Neuron (in vitro differentiated cells): ENCODE measurements at regions not wholly inside any gene's neighbourhood (a gene's known extent, or its start where the extent isn't known, plus 50 kb on each side); places are given as distances from the start of the nearest gene placed in this dataset.

ENCODE experiments used
- H2AFZ ChIP-seq: one replicate; pipeline ENCODE4 v1.6.1; 2013; ENCODE audit warnings: low read depth, mild to moderate bottlenecking, inconsistent platforms, low read length, moderate library complexity
- H3K27me3 ChIP-seq: one replicate; pipeline ENCODE4 v1.6.1; 2013; ENCODE audit warnings: low read length; ENCODE audit not compliant: insufficient read depth
- H3K36me3 ChIP-seq: one replicate; pipeline ENCODE4 v1.6.1; 2013; ENCODE audit warnings: low read length; ENCODE audit not compliant: insufficient read depth
- H3K4me1 ChIP-seq: one replicate; pipeline ENCODE4 v1.6.1; 2013; ENCODE audit warnings: low read length; ENCODE audit not compliant: insufficient read depth
- H3K4me3 ChIP-seq: 2 replicates; pipeline ENCODE4 v1.5.1; 2013; ENCODE audit warnings: mild to moderate bottlenecking, low read length, moderate library complexity
- H3K9me3 ChIP-seq: one replicate; pipeline ENCODE4 v1.6.1; 2013; ENCODE audit warnings: low read length

DNA sequence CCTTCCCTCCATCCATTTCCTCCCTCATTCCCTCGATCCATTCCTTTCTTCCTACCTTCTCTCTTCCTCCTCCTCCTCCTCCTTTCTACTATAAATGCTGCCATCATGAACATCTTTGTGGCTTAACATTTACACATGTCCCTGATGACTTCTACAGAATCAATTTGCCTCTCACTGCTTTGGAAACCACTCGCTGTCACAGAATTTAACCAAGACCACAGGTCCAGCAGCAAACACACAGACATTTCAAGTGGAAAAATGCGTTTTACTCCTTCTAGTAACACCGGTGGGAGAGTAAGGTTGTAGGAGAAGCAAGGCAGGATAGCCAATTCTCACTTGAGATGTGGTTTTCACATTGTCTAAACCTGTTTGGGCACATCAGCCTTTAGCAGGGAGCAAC lies 101.4 kb upstream of the LRIG1 start:
- Histone ChIP-seq H3K4me1 (no peaks in the 10 kb centered on the region), H3K9me3 (no peaks in the 10 kb centered on the region), H3K27me3 (no peaks in the 10 kb centered on the region), H3K4me3 (no peak overlapping the region), H3K36me3 (no peaks in the 10 kb centered on the region), H2AFZ (no peak overlapping the region)

GRCh38 chr3:66602691-66603090 lies 101.9 kb upstream of the LRIG1 start:
- no peaks in the 10 kb centered on the region for H3K36me3 ChIP-seq
- no peak overlapping the region for H3K4me3 ChIP-seq
- no peak overlapping the region for H2AFZ ChIP-seq
- no peaks in the 10 kb centered on the region for H3K9me3 ChIP-seq
- no peaks in the 10 kb centered on the region for H3K27me3 ChIP-seq
- H3K4me1 ChIP-seq: no peaks in the 10 kb centered on the region

DNA sequence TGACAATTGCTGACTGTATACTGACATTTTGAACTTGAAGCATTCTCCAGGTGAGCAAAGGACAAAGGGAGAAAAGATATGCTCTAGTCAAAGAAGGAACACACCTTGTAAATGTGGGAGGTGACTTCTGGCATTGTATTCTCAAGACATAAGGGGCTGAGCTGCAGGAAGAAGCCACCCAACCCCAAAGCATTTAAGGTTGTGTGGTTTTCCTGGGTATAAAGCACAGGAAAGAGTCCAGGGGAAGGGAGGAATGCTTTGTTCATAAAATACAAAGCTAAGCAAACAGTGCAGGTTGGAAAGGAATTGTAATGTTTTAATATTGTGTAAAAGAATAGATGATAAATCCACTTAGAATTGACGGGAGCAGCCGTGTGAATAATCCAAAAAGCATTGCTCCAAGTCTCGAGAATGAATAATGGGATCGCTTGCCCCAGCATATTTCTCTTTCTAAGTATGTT lies 102.4 kb upstream of the LRIG1 start:
- Histone ChIP-seq H3K4me3 (no peak overlapping the region), H3K9me3 (no peaks in the 10 kb centered on the region), H3K27me3 (no peaks in the 10 kb centered on the region), H2AFZ (no peak overlapping the region), H3K36me3 (no peaks in the 10 kb centered on the region), H3K4me1 (no peaks in the 10 kb centered on the region)

DNA sequence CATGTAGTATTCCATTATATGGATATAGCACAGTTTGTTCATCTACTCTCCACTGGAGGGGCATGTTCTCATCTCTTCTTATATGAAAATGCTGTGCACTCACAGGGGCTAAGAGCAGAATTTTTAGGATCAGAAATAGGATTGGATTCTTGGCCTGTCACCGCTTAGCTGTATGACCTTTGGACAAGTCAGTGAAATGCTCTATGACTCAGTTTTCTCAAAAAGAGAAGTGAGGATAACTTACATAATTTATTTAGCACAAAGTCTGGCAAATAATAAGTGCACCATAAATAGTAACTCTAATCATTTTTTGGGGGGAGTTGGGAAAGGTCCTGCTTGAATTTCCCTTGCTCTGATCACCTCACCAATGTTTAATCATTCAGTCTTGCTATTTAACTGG lies 103.7 kb upstream of the LRIG1 start:
- Histone ChIP-seq H2AFZ (no peak overlapping the region), H3K36me3 (no peaks in the 10 kb centered on the region), H3K27me3 (no peaks in the 10 kb centered on the region), H3K4me1 (peaks cover 4% of the 10 kb centered on the region), H3K4me3 (no peak overlapping the region), H3K9me3 (no peaks in the 10 kb centered on the region)

DNA sequence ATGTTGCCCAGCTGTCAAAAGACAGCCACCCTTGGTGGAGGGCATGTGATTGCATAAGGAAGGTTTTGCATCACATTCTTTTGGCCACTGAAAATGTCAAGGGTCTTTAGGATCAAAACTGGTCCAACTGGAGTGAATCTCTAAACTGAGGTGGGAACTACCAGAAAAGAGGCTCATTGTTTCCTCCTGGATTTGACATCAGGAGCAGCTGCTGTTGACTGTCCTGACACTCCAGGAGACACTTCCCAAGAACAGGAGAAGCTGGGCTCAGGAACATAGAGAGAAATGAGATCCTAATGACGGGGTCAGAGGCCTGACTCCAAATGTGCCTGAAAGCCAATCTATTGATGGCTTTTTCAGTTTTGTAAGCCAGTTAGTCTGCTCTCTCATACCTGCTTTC lies 105.3 kb upstream of the LRIG1 start:
- Histone ChIP-seq H3K9me3 (no peaks in the 10 kb centered on the region), H3K36me3 (no peaks in the 10 kb centered on the region), H2AFZ (no peak overlapping the region), H3K4me3 (no peak overlapping the region), H3K4me1 (peaks cover 16% of the 10 kb centered on the region), H3K27me3 (no peaks in the 10 kb centered on the region)

DNA sequence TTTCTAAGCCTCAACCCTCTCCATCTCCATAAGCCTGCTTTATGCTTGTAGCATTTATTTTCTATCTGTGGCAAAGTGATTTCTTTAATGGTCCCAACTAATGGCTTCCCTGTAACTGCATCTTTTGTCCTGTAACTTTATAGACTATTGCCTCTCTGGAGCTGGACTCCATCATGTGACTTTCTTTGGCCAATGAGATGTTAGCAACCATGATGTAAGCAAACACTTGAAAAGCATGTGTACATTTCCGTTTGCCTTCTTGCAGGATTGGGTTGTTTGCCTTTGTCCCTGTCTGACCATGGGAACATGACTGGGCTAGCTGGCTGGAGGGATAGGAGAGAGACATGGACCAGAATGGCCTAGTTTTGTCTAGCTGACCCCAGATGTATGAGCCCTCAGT lies 106.0 kb upstream of the LRIG1 start:
- H3K4me3 ChIP-seq: no peak overlapping the region
- no peaks in the 10 kb centered on the region for H3K27me3 ChIP-seq
- no peaks in the 10 kb centered on the region for H3K9me3 ChIP-seq
- H3K36me3 ChIP-seq: no peaks in the 10 kb centered on the region
- no peak overlapping the region for H2AFZ ChIP-seq
- H3K4me1 ChIP-seq: peaks cover 16% of the 10 kb centered on the region

- Histone ChIP-seq H3K27me3 (no peaks in the 10 kb centered on the region), H3K36me3 (no peaks in the 10 kb centered on the region), H3K4me3 (no peak overlapping the region), H3K4me1 (peaks cover 16% of the 10 kb centered on the region), H2AFZ (no peak overlapping the region), H3K9me3 (no peaks in the 10 kb centered on the region)
Observed at GRCh38 chr3:66609660-66610561, 109.1 kb upstream of the LRIG1 start.

GRCh38 chr3:66610562-66610909 lies 109.7 kb upstream of the LRIG1 start:
- Histone ChIP-seq H3K4me1 (peaks cover 16% of the 10 kb centered on the region), H2AFZ (no peak overlapping the region), H3K9me3 (no peaks in the 10 kb centered on the region)

DNA sequence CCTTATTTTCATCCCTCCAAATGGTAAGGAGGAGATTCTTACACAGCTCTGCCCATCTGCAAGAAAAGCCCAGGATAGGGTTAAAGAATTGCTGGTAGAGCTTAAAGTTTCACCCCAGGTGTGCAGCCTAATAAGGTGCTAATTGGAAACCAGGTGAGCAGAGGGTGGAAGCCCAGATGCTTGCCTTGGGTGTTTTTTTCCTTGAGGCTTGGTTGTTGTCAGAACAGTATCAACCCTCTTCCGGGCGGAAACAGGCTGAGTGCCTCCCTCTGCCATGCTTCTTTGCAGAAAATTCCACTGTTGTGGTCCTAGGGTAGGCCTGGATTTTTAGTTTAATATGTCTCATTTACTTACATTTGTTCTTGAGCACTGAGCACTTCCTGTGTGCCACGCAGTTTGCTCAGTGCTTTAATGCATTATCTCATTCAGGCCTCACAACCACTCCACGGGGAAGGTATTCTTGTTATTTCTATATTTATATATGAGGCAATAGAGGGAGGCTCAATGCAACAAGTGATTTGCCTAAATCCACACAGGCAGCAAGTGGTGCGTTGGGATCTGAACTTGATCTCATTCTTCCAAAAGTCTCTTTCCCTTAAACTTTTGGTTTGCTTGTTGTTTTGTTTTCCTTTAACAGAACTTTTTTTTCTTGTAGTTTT lies 115.0 kb upstream of the LRIG1 start:
- no peaks in the 10 kb centered on the region for H3K27me3 ChIP-seq
- no peak overlapping the region for H3K4me3 ChIP-seq
- peaks cover 14% of the 10 kb centered on the region for H3K4me1 ChIP-seq
- H3K9me3 ChIP-seq: no peaks in the 10 kb centered on the region
- no peaks in the 10 kb centered on the region for H3K36me3 ChIP-seq
- H2AFZ ChIP-seq: no peak overlapping the region

More at GRCh38 chr3:66610562-66610909, 109.7 kb upstream of the LRIG1 start:
- Histone ChIP-seq H3K27me3 (no peaks in the 10 kb centered on the region), H3K36me3 (no peaks in the 10 kb centered on the region), H3K4me3 (no peak overlapping the region)

- Histone ChIP-seq H3K36me3 (no peaks in the 10 kb centered on the region), H3K4me3 (no peak overlapping the region), H3K9me3 (no peaks in the 10 kb centered on the region), H2AFZ (no peak overlapping the region), H3K4me1 (peaks cover 27% of the 10 kb centered on the region), H3K27me3 (no peaks in the 10 kb centered on the region)
Observed at GRCh38 chr3:66617351-66617750, 116.5 kb upstream of the LRIG1 start.

DNA sequence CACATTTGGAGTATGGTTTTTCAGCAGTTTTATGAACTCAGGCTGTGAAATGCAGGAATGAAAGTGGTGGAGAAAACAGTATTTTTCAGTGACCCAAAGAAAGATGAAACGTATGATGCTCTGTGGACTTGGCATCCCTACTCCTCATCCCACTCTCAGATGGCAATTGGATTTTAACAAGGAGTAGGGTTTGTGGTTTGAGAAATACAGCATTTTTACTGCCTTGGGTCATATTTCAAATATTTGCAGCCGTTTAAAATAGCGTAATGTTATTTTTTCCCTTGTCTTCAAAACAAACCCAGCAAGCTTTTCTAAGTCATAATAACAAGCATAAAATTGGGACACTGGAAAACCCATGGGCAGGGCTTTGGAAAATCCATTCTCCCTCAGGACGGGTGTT lies 117.2 kb upstream of the LRIG1 start:
- Histone ChIP-seq H3K9me3 (no peaks in the 10 kb centered on the region), H3K36me3 (no peaks in the 10 kb centered on the region), H3K27me3 (no peaks in the 10 kb centered on the region), H3K4me1 (peaks cover 31% of the 10 kb centered on the region), H3K4me3 (no peak overlapping the region), H2AFZ (no peak overlapping the region)

GRCh38 chr3:66620296-66620695 lies 119.5 kb upstream of the LRIG1 start:
- Histone ChIP-seq H3K4me1 (peaks cover 31% of the 10 kb centered on the region), H3K27me3 (no peaks in the 10 kb centered on the region), H3K36me3 (no peaks in the 10 kb centered on the region), H3K9me3 (no peaks in the 10 kb centered on the region), H2AFZ (peak overlapping the region; percentile 29), H3K4me3 (peak overlapping the region; percentile 19)

DNA sequence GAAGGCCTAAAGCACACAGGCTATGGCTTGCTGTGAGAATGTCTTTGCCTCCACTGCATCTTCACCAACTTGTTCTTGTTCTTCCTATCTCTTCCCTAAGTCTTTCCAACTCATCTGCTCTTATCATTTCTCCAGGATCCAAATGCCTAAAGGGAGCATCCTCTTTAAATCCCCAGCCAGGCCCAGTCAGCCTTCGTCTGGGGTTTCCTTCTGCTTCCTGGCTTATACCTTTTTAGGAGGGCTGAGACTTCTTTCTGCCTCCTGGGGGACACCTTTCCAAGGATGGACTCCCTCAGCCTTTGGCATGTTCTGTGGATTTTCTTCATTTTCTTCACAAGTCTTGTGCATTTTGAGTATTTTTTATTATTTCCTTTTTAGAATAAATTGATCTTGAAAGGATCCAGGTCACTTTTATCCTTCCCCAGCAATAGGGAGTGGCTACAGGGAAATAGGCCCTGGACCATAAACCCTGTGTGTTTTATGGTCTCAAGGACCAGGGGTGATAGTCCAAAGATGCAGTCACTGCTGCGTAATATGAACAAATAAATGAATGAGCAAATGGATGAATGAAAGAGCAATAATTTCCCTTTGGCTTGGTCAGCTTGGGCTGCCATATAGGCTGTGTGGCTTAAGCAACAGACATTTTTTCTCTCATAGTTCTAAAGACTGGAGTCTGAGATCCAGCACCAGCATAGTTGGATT lies 122.1 kb upstream of the LRIG1 start:
- no peaks in the 10 kb centered on the region for H3K27me3 ChIP-seq
- H3K9me3 ChIP-seq: no peaks in the 10 kb centered on the region
- no peaks in the 10 kb centered on the region for H3K36me3 ChIP-seq
- no peak overlapping the region for H3K4me3 ChIP-seq
- H3K4me1 ChIP-seq: peaks cover 31% of the 10 kb centered on the region
- H2AFZ ChIP-seq: no peak overlapping the region
